HG02798 (cell line): ENCODE measurements at regions not wholly inside any gene's neighbourhood (a gene's known extent, or its start where the extent isn't known, plus 50 kb on each side); places are given as distances from the start of the nearest gene placed in this dataset.

Source experiments
- ATAC-seq: cut with Tn5 transposase; IDR thresholded peaks from one replicate; pipeline ENCODE4 v1.9.1; 2021; ENCODE audit warnings: mild to moderate bottlenecking; ENCODE audit not compliant: unreplicated experiment, poor library complexity

GRCh38 chr22:22390989-22391388, 117.6 kb downstream of the ZNF280B start:
- ATAC-seq: no peak

- no peak for ATAC-seq
These were observed 117.0 kb downstream of the ZNF280B start for GRCh38 chr22:22391543-22391942.

GRCh38 chr22:22392131-22392530, 116.4 kb downstream of the ZNF280B start:
- ATAC-seq: no peak

- no peak for ATAC-seq
These were observed 114.0 kb downstream of the ZNF280B start for GRCh38 chr22:22394591-22394990.

- no peak for ATAC-seq
These were observed 113.3 kb downstream of the ZNF280B start for GRCh38 chr22:22395245-22395644.

GRCh38 chr22:22396741-22397291, 111.7 kb downstream of the ZNF280B start:
- ATAC-seq: no peak

- ATAC-seq: no peak
These were observed 111.2 kb downstream of the ZNF280B start for GRCh38 chr22:22397292-22397870.

- ATAC-seq: no peak
These were observed 110.5 kb downstream of the ZNF280B start for GRCh38 chr22:22397875-22398524.

GRCh38 chr22:22398530-22399327, 109.8 kb downstream of the ZNF280B start:
- no peak for ATAC-seq

- no peak for ATAC-seq
These were observed 108.4 kb downstream of the ZNF280B start for GRCh38 chr22:22400099-22400498.

- ATAC-seq: no peak
These were observed 107.6 kb downstream of the ZNF280B start for GRCh38 chr22:22400964-22401363.

GRCh38 chr22:22401381-22401780, 107.2 kb downstream of the ZNF280B start:
- ATAC-seq: no peak

GRCh38 chr22:22403306-22403705, 105.2 kb downstream of the ZNF280B start:
- no peak for ATAC-seq

GRCh38 chr22:22403771-22404170, 104.8 kb downstream of the ZNF280B start:
- ATAC-seq: no peak

GRCh38 chr22:22404598-22405284, 103.8 kb downstream of the ZNF280B start:
- no peak for ATAC-seq

- ATAC-seq: no peak
These were observed 102.0 kb downstream of the ZNF280B start for GRCh38 chr22:22406445-22407027.

- no peak for ATAC-seq
These were observed 101.5 kb downstream of the ZNF280B start for GRCh38 chr22:22407061-22407460.

GRCh38 chr22:22408269-22408668, 100.3 kb downstream of the ZNF280B start:
- ATAC-seq: no peak

- no peak for ATAC-seq
These were observed 99.5 kb downstream of the ZNF280B start for GRCh38 chr22:22408731-22409696.
